C4-2B (cell line): ENCODE measurements at regions not wholly inside any gene's neighbourhood (a gene's known extent, or its start where the extent isn't known, plus 50 kb on each side); places are given as distances from the start of the nearest gene placed in this dataset.

ENCODE experiments used
- CTCF ChIP-seq: fragments of 450-650 bp; conservative IDR thresholded peaks from 2 replicates; pipeline ENCODE4 v1.5.1; 2017; ENCODE audit warnings: mild to moderate bottlenecking
- ZFX ChIP-seq: fragments of 450-650 bp; IDR thresholded peaks from 2 replicates; pipeline ENCODE4 v1.6.1; 2017

DNA sequence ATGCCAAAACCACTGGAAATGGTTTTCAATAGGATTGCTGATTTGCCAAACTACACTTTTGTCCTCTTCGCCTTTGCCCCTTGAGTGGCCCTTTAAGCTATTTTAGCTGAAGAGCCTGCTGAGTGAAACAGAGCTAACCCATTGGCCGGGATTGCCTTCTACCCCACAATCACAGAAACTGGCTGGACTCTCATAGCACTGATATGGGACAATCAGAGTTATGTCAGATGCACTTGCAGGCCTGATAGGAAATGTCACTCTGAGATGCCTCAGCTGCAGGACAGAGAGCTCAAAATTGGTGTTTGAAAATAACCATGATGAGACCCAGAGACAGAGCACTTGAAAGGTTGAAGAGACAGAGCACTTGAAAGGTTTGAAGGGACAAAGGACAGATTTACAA, 354.4 kb downstream of the BRINP2 start:
- TF ChIP-seq CTCF, result no peak
- TF ChIP-seq ZFX, result no peak
